B cell (primary cell): ENCODE measurements at regions not wholly inside any gene's neighbourhood (a gene's known extent, or its start where the extent isn't known, plus 50 kb on each side); places are given as distances from the start of the nearest gene placed in this dataset.

Source experiments
- ATAC-seq: fragments of 200-7000 bp; cut with Tn5 transposase; one replicate; pipeline ENCODE4 v1.10.0; 2021; ENCODE audit warnings: low read depth, mild to moderate bottlenecking, moderate number of reproducible peaks, moderate library complexity
- CTCF ChIA-PET: fragments of 350-600 bp; sonication (Branson Sonifier 250); formaldehyde crosslinking; loops from one replicate; lab custom pipeline; 2021; ENCODE audit warnings: antibody characterized with exemption, inconsistent platforms; lab: Charles Lee
- POLR2A ChIA-PET: fragments of 350-600 bp; sonication (Branson Sonifier 250); formaldehyde crosslinking; loops from one replicate; lab custom pipeline; 2021; ENCODE audit warnings: antibody characterized with exemption; lab: Charles Lee
- DNase-seq: peaks from one replicate; pipeline ENCODE4 v3.0.0; 2013
- H2AFZ ChIP-seq: 2 replicates; pipeline ENCODE4 v1.6.1; 2012; ENCODE audit warnings: mild to moderate bottlenecking, low read depth, low read length; ENCODE audit not compliant: insufficient read depth, poor library complexity, severe bottlenecking
- H3K27ac ChIP-seq, 2 donors: 1 replicate in 1 of 2; 2 replicates in 1 of 2; pipeline ENCODE4 v1.5.1; 2012 to 2013; ENCODE audit warnings: low read length in 2 of 2, mild to moderate bottlenecking in 2 of 2, moderate library complexity in 1 of 2
- H3K27me3 ChIP-seq, 4 experiments: fragments of 200-600 bp in 1 of 4; sonication (generic) in 1 of 4; replicated peaks in 1 of 4; 1 replicate in 2 of 4; 2 replicates in 2 of 4; pipeline versions ENCODE4 v1.6.1 to v1.7.0; 2013 to 2016; ENCODE audit warnings: low read length in 3 of 4, mild to moderate bottlenecking in 2 of 4, mixed read lengths in 1 of 4, moderate library complexity in 1 of 4; ENCODE audit not compliant: insufficient read depth in 4 of 4, control insufficient read depth in 3 of 4; ENCODE audit errors: control extremely low read depth in 1 of 4
- H3K36me3 ChIP-seq, 2 experiments: replicated peaks in 1 of 2; 1 replicate in 1 of 2; 2 replicates in 1 of 2; pipeline versions ENCODE4 v1.6.1 to v1.7.1; 2013; ENCODE audit warnings: low read length in 1 of 2; ENCODE audit not compliant: insufficient read depth in 2 of 2, control insufficient read depth in 1 of 2; ENCODE audit errors: control extremely low read depth in 1 of 2, extremely low read depth in 1 of 2
- H3K4me1 ChIP-seq, 2 donors: fragments of 200-600 bp in 1 of 2; sonication (generic) in 1 of 2; 1 replicate in 1 of 2; 2 replicates in 1 of 2; pipeline versions ENCODE4 v1.5.1 to v1.6.1; 2013 to 2017; ENCODE audit warnings: low read length in 2 of 2; ENCODE audit not compliant: control insufficient read depth in 2 of 2, insufficient read depth in 2 of 2
- H3K4me2 ChIP-seq: replicated peaks from 2 replicates; pipeline ENCODE3; 2012; ENCODE audit warnings: mild to moderate bottlenecking, low read depth, low read length; ENCODE audit not compliant: poor library complexity, severe bottlenecking
- H3K4me3 ChIP-seq, 5 experiments: fragments of 200-600 bp in 1 of 5; sonication (generic) in 1 of 5; 1 replicate in 3 of 5; 2 replicates in 2 of 5; pipeline versions ENCODE4 v1.5.1 to v1.7.0; 2011 to 2016; ENCODE audit warnings: low read length in 4 of 5, mild to moderate bottlenecking in 4 of 5, low read depth in 2 of 5, control low read depth in 1 of 5, moderate library complexity in 1 of 5; ENCODE audit not compliant: insufficient read depth in 1 of 5; ENCODE audit errors: control extremely low read depth in 1 of 5, extremely low read depth in 1 of 5
- H3K79me2 ChIP-seq: fragments of 200-600 bp; sonication (generic); one replicate; pipeline ENCODE4 v1.6.0; 2016; ENCODE audit warnings: low read length; ENCODE audit not compliant: control insufficient read depth, insufficient read depth
- H3K9ac ChIP-seq: fragments of 200-600 bp; sonication (generic); 2 replicates; pipeline ENCODE4 v1.6.1; 2017; ENCODE audit warnings: mild to moderate bottlenecking, low read length, moderate library complexity
- H3K9me3 ChIP-seq, 3 donors: one replicate each; pipeline versions ENCODE4 v1.6.1 to v1.7.1; 2013; ENCODE audit warnings: low read length in 2 of 3; ENCODE audit not compliant: control insufficient read depth in 2 of 3, insufficient read depth in 1 of 3; ENCODE audit errors: control extremely low read depth in 1 of 3
- H4K20me1 ChIP-seq: 2 replicates; pipeline ENCODE4 v1.6.0; 2012; ENCODE audit warnings: mild to moderate bottlenecking, low read length; ENCODE audit not compliant: insufficient read depth, control insufficient read depth, poor library complexity, severe bottlenecking
- H3K27ac Mint-ChIP-seq: one replicate; pipeline ENCODE4 v1.8.0; 2021; ENCODE audit warnings: mixed read lengths
- H3K27me3 Mint-ChIP-seq: one replicate; pipeline ENCODE4 v1.8.0; 2021; ENCODE audit warnings: mixed read lengths
- H3K4me1 Mint-ChIP-seq: one replicate; pipeline ENCODE4 v1.8.0; 2021; ENCODE audit warnings: mixed read lengths
- H3K4me3 Mint-ChIP-seq: one replicate; pipeline ENCODE4 v1.8.0; 2021; ENCODE audit warnings: mixed read lengths
- H3K9me3 Mint-ChIP-seq: one replicate; pipeline ENCODE4 v1.8.0; 2022; ENCODE audit warnings: mixed read lengths; ENCODE audit not compliant: insufficient read depth
- CTCF ChIP-seq: fragments of 200-600 bp; IDR thresholded peaks from one replicate; pipeline ENCODE4 v1.8.0; 2022; ENCODE audit warnings: antibody characterized with exemption, mild to moderate bottlenecking
- EZH2 ChIP-seq: IDR thresholded peaks from 2 replicates; pipeline ENCODE4 v1.6.1; 2012; ENCODE audit warnings: borderline replicate concordance, low read depth, mild to moderate bottlenecking, moderate library complexity, low read length; ENCODE audit not compliant: insufficient read depth, poor library complexity, severe bottlenecking
- WGBS: methylation state at CpG from one replicate; pipeline ENCODE4 v1.1.5; 2013; ENCODE audit warnings: missing lambda C conversion rate; ENCODE audit not compliant: insufficient coverage; 5-methylcytosine and 5-hydroxymethylcytosine counted together
- intact Hi-C: fragments of 100-400 bp; cut with micrococcal nuclease; formaldehyde crosslinking; loops from one replicate; pipeline ENCODE4 v1.10.0; 2022

GRCh38 chr1:31511848-31512615 is 64.3 kb upstream of the TINAGL1 start:
- Histone ChIP-seq H3K36me3 (no peaks in the 10 kb centered on the region), H4K20me1 (no peaks in the 10 kb centered on the region), H2AFZ (no peak overlapping the region), H3K79me2 (no peaks in the 10 kb centered on the region), H3K4me1 (peaks cover 3 to 4% of the 10 kb centered on the region in 2 donors), H3K4me2 (no peak overlapping the region), H3K9ac (no peak overlapping the region), H3K9me3 (peaks cover 0 to 21% (median 0%) of the 10 kb centered on the region in 3 donors), H3K27me3 (no peaks in the 10 kb centered on the region), H3K27ac (no peak overlapping the region), H3K4me3 (no peak overlapping the region)
- no peak for ATAC-seq
- intact Hi-C loops, result no loop called here
- no peak for DNase-seq
- Mint-ChIP-seq H3K9me3 (no peaks in the 10 kb centered on the region), H3K4me1 (no peaks in the 10 kb centered on the region), H3K27ac (no peak overlapping the region), H3K27me3 (peaks cover 16% of the 10 kb centered on the region), H3K4me3 (no peak overlapping the region)
- POLR2A ChIA-PET, result no interaction called here
- TF ChIP-seq CTCF (no peak), EZH2 (no peak)
- CTCF ChIA-PET, result interaction anchor here (0.6 kb wide), 1 partner anchor 364 kb away, joined by 4 read pairs; no protein-coding TSS in a partner anchor
- 70% methylated on average over 6 of the region's 8 CpGs for WGBS

- Histone ChIP-seq H3K9ac (no peak overlapping the region), H3K9me3 (peaks cover 0 to 18% (median 0%) of the 10 kb centered on the region in 3 donors), H3K36me3 (no peaks in the 10 kb centered on the region), H4K20me1 (no peaks in the 10 kb centered on the region), H3K4me1 (peaks cover 0 to under 1% of the 10 kb centered on the region in 2 donors), H3K79me2 (no peaks in the 10 kb centered on the region), H3K4me3 (no peak overlapping the region), H3K27ac (no peak overlapping the region), H2AFZ (no peak overlapping the region), H3K27me3 (no peaks in the 10 kb centered on the region), H3K4me2 (no peak overlapping the region)
- no peaks in the 10 kb centered on the region for H3K4me1 Mint-ChIP-seq
- WGBS, result 93% methylated on average over 4 of the region's 5 CpGs
- peaks cover 8% of the 10 kb centered on the region for H3K27me3 Mint-ChIP-seq
- POLR2A ChIA-PET, result no interaction called here
- DNase-seq (no peak), ATAC-seq (no peak)
- no peak overlapping the region for H3K4me3 Mint-ChIP-seq
- CTCF ChIA-PET, result interaction anchor here (0.6 kb wide), 1 partner anchor 108 kb away, joined by 3 read pairs; no protein-coding TSS in a partner anchor
- no peak for TF ChIP-seq CTCF
- TF ChIP-seq EZH2, result no peak
- H3K27ac Mint-ChIP-seq, result no peak overlapping the region
- intact Hi-C loops, result no loop called here
- H3K9me3 Mint-ChIP-seq, result no peaks in the 10 kb centered on the region
Measured at GRCh38 chr1:31514117-31514516, 62.2 kb upstream of the TINAGL1 start.
